Peyer's patch (tissue), 4 donors: ENCODE measurements at regions not wholly inside any gene's neighbourhood (a gene's known extent, or its start where the extent isn't known, plus 50 kb on each side); places are given as distances from the start of the nearest gene placed in this dataset.

ENCODE experiments used
- POLR2A ChIP-seq, 2 donors: fragments of 450-650 bp; IDR thresholded peaks; one replicate each; pipeline ENCODE4 v1.5.1; 2017; ENCODE audit warnings: antibody characterized with exemption in 2 of 2, mild to moderate bottlenecking in 2 of 2, moderate library complexity in 2 of 2
- TF ChIP-seq, protein P1 (sequence below), 6 experiments: fragments of 450-650 bp in 4 of 6; fragments of 200-600 bp in 2 of 6; sonication (generic) in 1 of 6; IDR thresholded peaks; one replicate each; pipeline ENCODE4 v1.5.1; 2017 to 2019; ENCODE audit warnings: antibody characterized with exemption in 6 of 6, mild to moderate bottlenecking in 3 of 6, moderate library complexity in 1 of 6

GRCh38 chr13:51027644-51028043, 83.4 kb downstream of the C13orf42 start:
- no peak for TF ChIP-seq POLR2A (IDR thresholded peaks at IDR 0.05)
- TF ChIP-seq, protein P1, sequence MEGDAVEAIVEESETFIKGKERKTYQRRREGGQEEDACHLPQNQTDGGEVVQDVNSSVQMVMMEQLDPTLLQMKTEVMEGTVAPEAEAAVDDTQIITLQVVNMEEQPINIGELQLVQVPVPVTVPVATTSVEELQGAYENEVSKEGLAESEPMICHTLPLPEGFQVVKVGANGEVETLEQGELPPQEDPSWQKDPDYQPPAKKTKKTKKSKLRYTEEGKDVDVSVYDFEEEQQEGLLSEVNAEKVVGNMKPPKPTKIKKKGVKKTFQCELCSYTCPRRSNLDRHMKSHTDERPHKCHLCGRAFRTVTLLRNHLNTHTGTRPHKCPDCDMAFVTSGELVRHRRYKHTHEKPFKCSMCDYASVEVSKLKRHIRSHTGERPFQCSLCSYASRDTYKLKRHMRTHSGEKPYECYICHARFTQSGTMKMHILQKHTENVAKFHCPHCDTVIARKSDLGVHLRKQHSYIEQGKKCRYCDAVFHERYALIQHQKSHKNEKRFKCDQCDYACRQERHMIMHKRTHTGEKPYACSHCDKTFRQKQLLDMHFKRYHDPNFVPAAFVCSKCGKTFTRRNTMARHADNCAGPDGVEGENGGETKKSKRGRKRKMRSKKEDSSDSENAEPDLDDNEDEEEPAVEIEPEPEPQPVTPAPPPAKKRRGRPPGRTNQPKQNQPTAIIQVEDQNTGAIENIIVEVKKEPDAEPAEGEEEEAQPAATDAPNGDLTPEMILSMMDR (IDR thresholded peaks at IDR 0.05): no peak
